ENCODE measurements at regions not wholly inside any gene's neighbourhood (a gene's known extent, or its start where the extent isn't known, plus 50 kb on each side); places are given as distances from the start of the nearest gene placed in this dataset.

DNA sequence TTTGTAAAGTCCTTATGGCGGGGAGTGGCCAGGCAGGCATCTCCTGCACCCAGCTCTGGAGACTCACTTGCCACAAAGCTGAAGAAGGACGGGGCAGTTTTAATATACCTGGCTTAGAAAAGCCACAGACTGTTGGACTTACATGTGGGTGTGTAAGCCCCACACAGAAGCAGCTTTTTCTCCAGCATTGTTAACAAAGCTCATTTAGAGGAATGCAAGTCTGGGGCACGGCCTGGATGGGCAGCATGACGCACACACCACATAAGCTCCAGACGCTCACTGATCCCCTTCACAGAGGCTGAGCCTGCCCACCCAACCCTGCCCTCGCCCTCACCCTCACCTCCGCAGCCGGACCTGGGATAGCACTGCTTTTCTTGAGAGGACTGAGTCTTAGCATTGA is 58.0 kb upstream of the PDE8B start:
- no peaks in the 10 kb centered on the region for H3K4me1 ChIP-seq (ENCODE audit: control insufficient read depth, low read length)
- H3K27me3 ChIP-seq (ENCODE audit: control insufficient read depth, low read length), result no peaks in the 10 kb centered on the region
- H3K27ac ChIP-seq (ENCODE audit: low read depth, low read length), result no peak overlapping the region
- no peak overlapping the region for H3K4me3 ChIP-seq (ENCODE audit: low read length)
- H3K9me3 ChIP-seq (ENCODE audit: control insufficient read depth, insufficient read depth, low read length), result no peaks in the 10 kb centered on the region
- H3K36me3 ChIP-seq (ENCODE audit: control insufficient read depth, low read length), result no peaks in the 10 kb centered on the region
- no peaks in the 10 kb centered on the region for H3K79me2 ChIP-seq (ENCODE audit: control insufficient read depth, low read length)
- no peak overlapping the region for H3K4me2 ChIP-seq (ENCODE audit: low read length)
- TF ChIP-seq, protein P1, sequence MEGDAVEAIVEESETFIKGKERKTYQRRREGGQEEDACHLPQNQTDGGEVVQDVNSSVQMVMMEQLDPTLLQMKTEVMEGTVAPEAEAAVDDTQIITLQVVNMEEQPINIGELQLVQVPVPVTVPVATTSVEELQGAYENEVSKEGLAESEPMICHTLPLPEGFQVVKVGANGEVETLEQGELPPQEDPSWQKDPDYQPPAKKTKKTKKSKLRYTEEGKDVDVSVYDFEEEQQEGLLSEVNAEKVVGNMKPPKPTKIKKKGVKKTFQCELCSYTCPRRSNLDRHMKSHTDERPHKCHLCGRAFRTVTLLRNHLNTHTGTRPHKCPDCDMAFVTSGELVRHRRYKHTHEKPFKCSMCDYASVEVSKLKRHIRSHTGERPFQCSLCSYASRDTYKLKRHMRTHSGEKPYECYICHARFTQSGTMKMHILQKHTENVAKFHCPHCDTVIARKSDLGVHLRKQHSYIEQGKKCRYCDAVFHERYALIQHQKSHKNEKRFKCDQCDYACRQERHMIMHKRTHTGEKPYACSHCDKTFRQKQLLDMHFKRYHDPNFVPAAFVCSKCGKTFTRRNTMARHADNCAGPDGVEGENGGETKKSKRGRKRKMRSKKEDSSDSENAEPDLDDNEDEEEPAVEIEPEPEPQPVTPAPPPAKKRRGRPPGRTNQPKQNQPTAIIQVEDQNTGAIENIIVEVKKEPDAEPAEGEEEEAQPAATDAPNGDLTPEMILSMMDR (IDR thresholded peaks at IDR 0.05; ENCODE audit: low read depth, low read length, poor library complexity, severe bottlenecking), result no peak
- TF ChIP-seq EZH2phosphoT487 (IDR thresholded peaks at IDR 0.05; ENCODE audit: borderline replicate concordance, low read length), result no peak
- H4K20me1 ChIP-seq (ENCODE audit: control insufficient read depth, insufficient read depth, low read depth, low read length), result no peaks in the 10 kb centered on the region
- no peaks in the 10 kb centered on the region for H3F3A ChIP-seq (ENCODE audit: control insufficient read depth, insufficient read depth)
- no peaks in the 10 kb centered on the region for H3K9me2 ChIP-seq (replicated peaks; ENCODE audit: control insufficient read depth, low read length)

DNA sequence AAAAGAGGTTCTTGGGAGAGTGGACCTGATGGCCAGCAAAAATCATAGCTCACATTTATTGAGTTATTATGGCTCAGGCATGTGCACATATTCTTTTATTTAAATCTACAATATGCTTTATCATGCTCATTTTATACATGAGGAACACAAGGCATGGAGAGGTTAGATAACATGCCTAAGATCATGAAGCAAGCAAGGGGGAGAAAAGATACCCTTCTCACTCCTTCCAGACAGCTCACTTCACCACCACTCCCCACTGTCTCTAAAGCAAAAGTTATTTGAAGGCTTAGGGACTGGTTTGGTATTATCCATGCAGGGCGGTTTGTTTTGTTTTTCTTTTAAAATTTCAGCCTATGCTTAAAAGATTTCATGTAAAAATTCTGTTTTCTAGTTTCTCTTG is 59.0 kb upstream of the PDE8B start:
- H3K79me2 ChIP-seq (ENCODE audit: control insufficient read depth, low read length), result no peaks in the 10 kb centered on the region
- TF ChIP-seq EZH2phosphoT487 (IDR thresholded peaks at IDR 0.05; ENCODE audit: borderline replicate concordance, low read length), result no peak
- TF ChIP-seq, protein P1 (IDR thresholded peaks at IDR 0.05; ENCODE audit: low read depth, low read length, poor library complexity, severe bottlenecking), result no peak
- no peaks in the 10 kb centered on the region for H3K4me1 ChIP-seq (ENCODE audit: control insufficient read depth, low read length)

DNA sequence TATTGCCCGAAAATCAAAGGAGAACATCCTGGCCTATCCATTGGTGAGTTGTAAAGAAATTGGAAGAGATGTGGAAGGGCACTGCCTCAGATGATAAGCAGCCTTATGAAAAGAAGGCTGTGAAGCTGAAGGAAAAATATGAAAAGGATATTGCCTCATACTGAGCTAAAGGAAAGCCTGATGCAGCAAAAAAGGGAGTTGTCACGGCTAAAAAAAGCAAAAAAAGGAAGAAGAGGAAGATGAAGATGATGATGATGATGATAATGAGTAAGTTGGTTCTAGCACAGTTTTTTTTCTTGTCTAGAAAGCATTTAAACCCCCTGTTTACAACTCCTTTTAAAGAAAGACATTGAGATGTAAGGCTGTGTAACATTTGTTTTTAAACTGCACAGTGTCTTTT is 59.8 kb upstream of the ZBED3 start:
- Histone ChIP-seq H3K79me2 (ENCODE audit: control insufficient read depth, low read length) (no peaks in the 10 kb centered on the region), H3K36me3 (ENCODE audit: control insufficient read depth, low read length) (no peaks in the 10 kb centered on the region), H3K4me3 (ENCODE audit: low read length) (no peak overlapping the region), H3K4me2 (ENCODE audit: low read length) (no peak overlapping the region), H3K9me2 (replicated peaks; ENCODE audit: control insufficient read depth, low read length) (no peaks in the 10 kb centered on the region), H4K20me1 (ENCODE audit: control insufficient read depth, insufficient read depth, low read depth, low read length) (no peaks in the 10 kb centered on the region), H3K9me3 (ENCODE audit: control insufficient read depth, insufficient read depth, low read length) (no peaks in the 10 kb centered on the region), H3K27me3 (ENCODE audit: control insufficient read depth, low read length) (no peaks in the 10 kb centered on the region), H3K27ac (ENCODE audit: low read depth, low read length) (no peak overlapping the region), H3K4me1 (ENCODE audit: control insufficient read depth, low read length) (no peaks in the 10 kb centered on the region), H3F3A (ENCODE audit: control insufficient read depth, insufficient read depth) (no peaks in the 10 kb centered on the region)
- TF ChIP-seq, protein P1 (IDR thresholded peaks at IDR 0.05; ENCODE audit: low read depth, low read length, poor library complexity, severe bottlenecking), result no peak
- no peak for TF ChIP-seq EZH2phosphoT487 (IDR thresholded peaks at IDR 0.05; ENCODE audit: borderline replicate concordance, low read length)

More for the DNA sequence above, 59.0 kb upstream of the PDE8B start:
- Histone ChIP-seq H4K20me1 (ENCODE audit: control insufficient read depth, insufficient read depth, low read depth, low read length) (no peaks in the 10 kb centered on the region), H3K27ac (ENCODE audit: low read depth, low read length) (no peak overlapping the region), H3K36me3 (ENCODE audit: control insufficient read depth, low read length) (no peaks in the 10 kb centered on the region), H3K9me2 (replicated peaks; ENCODE audit: control insufficient read depth, low read length) (no peaks in the 10 kb centered on the region), H3K4me3 (ENCODE audit: low read length) (no peak overlapping the region), H3K4me2 (ENCODE audit: low read length) (no peak overlapping the region), H3K9me3 (ENCODE audit: control insufficient read depth, insufficient read depth, low read length) (no peaks in the 10 kb centered on the region), H3F3A (ENCODE audit: control insufficient read depth, insufficient read depth) (no peaks in the 10 kb centered on the region), H3K27me3 (ENCODE audit: control insufficient read depth, low read length) (no peaks in the 10 kb centered on the region)

DNA sequence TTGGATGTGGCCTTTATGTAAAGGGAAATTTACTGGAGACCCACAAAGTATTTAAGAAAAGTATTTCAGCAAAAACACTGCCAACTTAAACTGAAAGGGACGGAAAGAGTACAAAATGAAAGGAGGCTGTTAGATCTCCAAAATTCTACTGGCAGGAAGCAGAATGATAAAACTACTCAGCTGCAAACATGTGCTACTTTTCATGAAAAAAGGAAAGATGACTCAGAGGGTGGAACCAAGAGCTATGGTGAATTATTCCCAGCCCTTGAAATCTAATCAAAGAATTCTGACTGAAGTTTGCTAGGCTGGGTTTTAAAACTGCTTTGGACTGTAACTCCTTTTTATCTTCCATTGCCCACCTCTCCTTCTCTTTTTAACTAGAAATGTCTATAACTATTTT is 58.6 kb upstream of the ZBED3 start:
- Histone ChIP-seq H3K9me2 (replicated peaks; ENCODE audit: control insufficient read depth, low read length) (no peaks in the 10 kb centered on the region), H3F3A (ENCODE audit: control insufficient read depth, insufficient read depth) (no peaks in the 10 kb centered on the region), H3K9me3 (ENCODE audit: control insufficient read depth, insufficient read depth, low read length) (no peaks in the 10 kb centered on the region), H3K4me3 (ENCODE audit: low read length) (no peak overlapping the region), H3K4me1 (ENCODE audit: control insufficient read depth, low read length) (no peaks in the 10 kb centered on the region), H3K36me3 (ENCODE audit: control insufficient read depth, low read length) (no peaks in the 10 kb centered on the region), H4K20me1 (ENCODE audit: control insufficient read depth, insufficient read depth, low read depth, low read length) (no peaks in the 10 kb centered on the region), H3K79me2 (ENCODE audit: control insufficient read depth, low read length) (no peaks in the 10 kb centered on the region), H3K27ac (ENCODE audit: low read depth, low read length) (no peak overlapping the region), H3K4me2 (ENCODE audit: low read length) (no peak overlapping the region), H3K27me3 (ENCODE audit: control insufficient read depth, low read length) (no peaks in the 10 kb centered on the region)
- TF ChIP-seq EZH2phosphoT487 (IDR thresholded peaks at IDR 0.05; ENCODE audit: borderline replicate concordance, low read length), result no peak
- TF ChIP-seq, protein P1 (IDR thresholded peaks at IDR 0.05; ENCODE audit: low read depth, low read length, poor library complexity, severe bottlenecking), result no peak
